ENCODE measurements at regions not wholly inside any gene's neighbourhood (a gene's known extent, or its start where the extent isn't known, plus 50 kb on each side); places are given as distances from the start of the nearest gene placed in this dataset.

DNA sequence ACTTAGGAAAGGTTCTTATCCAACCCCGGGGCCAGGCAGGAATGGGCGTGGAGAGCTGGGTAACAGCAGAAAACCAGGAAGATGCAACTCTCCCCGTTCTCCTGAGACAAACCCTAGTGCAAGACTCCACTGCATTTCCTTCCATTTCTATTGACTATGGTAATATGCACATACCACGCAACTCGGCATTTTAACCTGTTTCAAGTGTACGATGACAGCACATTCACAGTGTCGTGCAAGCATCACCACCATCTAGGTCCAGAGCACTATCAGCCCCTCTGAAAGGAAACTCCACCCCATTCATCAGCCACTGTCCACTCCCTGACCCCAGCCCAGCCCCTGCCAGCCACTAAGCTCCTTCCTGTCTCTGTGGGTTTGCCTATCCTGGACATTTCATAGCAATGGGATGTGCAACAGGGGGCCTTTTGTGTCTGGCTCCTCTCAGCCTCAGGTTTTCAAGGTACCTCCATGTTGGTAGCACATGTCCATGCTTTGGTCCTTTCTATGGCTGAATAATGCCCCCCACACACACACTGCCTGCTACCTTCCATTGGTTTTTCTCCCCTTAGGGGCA is 441.9 kb downstream of the SOX9 start:
- no peak overlapping the region for H3K4me3 ChIP-seq (ENCODE audit: low read depth, low read length)
- TF ChIP-seq CTCF (IDR thresholded peaks at IDR 0.05; ENCODE audit: borderline replicate concordance, insufficient read depth, low read depth, low read length): no peak

DNA sequence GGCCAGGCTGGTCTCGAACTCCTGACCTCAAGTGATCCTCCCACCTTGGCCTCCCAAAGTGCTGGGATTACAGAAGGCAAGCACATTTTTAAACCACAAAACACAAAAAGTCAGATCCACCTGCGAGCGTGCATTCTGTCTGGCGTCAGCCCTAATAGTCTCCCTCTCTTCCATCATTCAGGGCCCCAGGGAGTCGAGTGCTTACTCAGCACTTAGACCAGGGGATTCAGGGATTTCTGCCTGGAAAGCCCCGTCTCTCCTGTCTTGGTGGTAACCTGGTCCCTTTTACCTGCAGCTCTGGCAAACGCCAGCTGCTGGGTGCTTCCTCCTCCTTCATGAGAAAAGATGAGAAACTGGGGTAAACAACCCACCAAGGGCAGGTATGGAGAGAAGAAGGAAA is 443.1 kb downstream of the SOX9 start:
- no peak for TF ChIP-seq CTCF (IDR thresholded peaks at IDR 0.05; ENCODE audit: borderline replicate concordance, insufficient read depth, low read depth, low read length)

GRCh38 chr17:72565006-72565405 is 444.2 kb downstream of the SOX9 start:
- TF ChIP-seq CTCF (IDR thresholded peaks at IDR 0.05; ENCODE audit: borderline replicate concordance, insufficient read depth, low read depth, low read length): no peak
- H3K4me3 ChIP-seq (ENCODE audit: low read depth, low read length): no peak overlapping the region

More for the DNA sequence above, 443.1 kb downstream of the SOX9 start:
- H3K4me3 ChIP-seq (ENCODE audit: low read depth, low read length): no peak overlapping the region

GRCh38 chr17:72565758-72566157 is 444.9 kb downstream of the SOX9 start:
- no peak overlapping the region for H3K4me3 ChIP-seq (ENCODE audit: low read depth, low read length)

DNA sequence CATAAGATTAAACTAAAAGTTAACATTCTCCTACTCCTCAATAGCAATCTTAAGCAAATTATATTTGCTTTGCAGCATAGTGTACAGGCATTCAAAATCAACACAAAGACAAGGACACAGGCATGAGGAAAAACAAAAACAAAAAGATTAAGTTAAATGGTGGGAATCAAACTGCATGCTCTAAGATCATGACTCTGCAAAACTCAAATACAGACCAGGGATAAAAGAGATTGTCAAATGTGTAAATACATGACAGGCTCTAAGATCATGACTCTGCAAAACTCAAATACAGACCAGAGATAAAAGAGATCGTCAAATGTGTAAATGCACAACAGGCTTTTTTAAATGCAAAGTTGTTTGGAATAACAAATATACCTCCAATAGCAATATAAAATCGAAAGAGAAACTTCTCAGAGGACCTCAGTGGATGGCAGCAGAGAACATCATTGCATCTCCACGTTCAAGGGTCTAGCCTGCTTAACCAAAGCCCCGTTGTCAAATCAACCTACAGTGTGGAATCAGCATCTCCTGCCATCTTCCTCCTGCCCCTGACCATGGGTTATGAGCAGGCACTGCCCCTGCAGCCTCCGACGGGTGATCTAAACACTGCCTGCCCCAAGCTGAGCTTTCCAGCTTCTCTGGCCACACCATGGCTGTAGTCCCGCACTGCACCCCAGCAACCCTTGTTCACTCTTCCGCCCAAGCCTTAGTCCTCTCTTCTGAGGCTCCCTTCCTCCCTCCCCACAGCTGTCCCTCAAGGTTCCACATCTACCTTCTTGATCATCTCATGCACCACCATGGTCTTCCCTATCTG is 446.1 kb downstream of the SOX9 start:
- no peak for TF ChIP-seq CTCF (IDR thresholded peaks at IDR 0.05; ENCODE audit: borderline replicate concordance, insufficient read depth, low read depth, low read length)
- H3K4me3 ChIP-seq (ENCODE audit: low read depth, low read length): no peak overlapping the region

More at GRCh38 chr17:72565758-72566157, 444.9 kb downstream of the SOX9 start:
- TF ChIP-seq CTCF (IDR thresholded peaks at IDR 0.05; ENCODE audit: borderline replicate concordance, insufficient read depth, low read depth, low read length): no peak

- H3K4me3 ChIP-seq (ENCODE audit: low read depth, low read length): no peak overlapping the region
- no peak for TF ChIP-seq CTCF (IDR thresholded peaks at IDR 0.05; ENCODE audit: borderline replicate concordance, insufficient read depth, low read depth, low read length)
Measured at GRCh38 chr17:72567774-72568173, 447.0 kb downstream of the SOX9 start.
